K562 (cell line): ENCODE measurements at regions not wholly inside any gene's neighbourhood (a gene's known extent, or its start where the extent isn't known, plus 50 kb on each side); places are given as distances from the start of the nearest gene placed in this dataset.

Source experiments
- ATAC-seq: fragments of 200-7000 bp; cut with Tn5 transposase; 3 replicates; pipeline ENCODE4 v1.9.1; 2020; ENCODE audit warnings: moderate library complexity
- BruUV-seq: library from RNA; stranded (reverse); fragments of 400-500 nt; replicated peaks from 2 replicates; lab custom pipeline; 2021; lab: Mats Ljungman, UMichigan
- CTCF ChIA-PET: fragments of 300-600 bp; formaldehyde crosslinking; extraction: SDS; loops from one replicate; lab custom pipeline; 2021; ENCODE audit warnings: low intra/inter-chr PET ratio; lab: Yijun Ruan, JAX
- POLR2A ChIA-PET: fragments of 300-600, 350-650 bp; sonication (Branson Sonifier 250); formaldehyde crosslinking; extraction: SDS; loops from one replicate; lab custom pipeline; 2021; ENCODE audit warnings: antibody characterized with exemption, inconsistent platforms; lab: Yijun Ruan, JAX
- DNase-seq, 4 experiments: peaks; one replicate each; pipeline versions ENCODE4 v3.0.0 to v3.0.0-alpha.2; 2011 to 2018; ENCODE audit warnings: low spot score in 3 of 4, mixed read lengths in 3 of 4; ENCODE audit errors: extremely low read depth in 1 of 4
- FAIRE-seq: peaks from 2 replicates; lab custom pipeline; 2011; peaks lifted over from hg19 to GRCh38; lab: Jason Lieb, UNC
- H2AFZ ChIP-seq: 2 replicates; pipeline ENCODE4 v1.6.0; 2011; ENCODE audit warnings: low read depth, low read length, control low read depth, inconsistent platforms
- H3K27ac ChIP-seq: fragments of 200-600 bp; 3 replicates; pipeline ENCODE4 v1.8.0; 2011; ENCODE audit warnings: low read depth, mild to moderate bottlenecking, control low read depth, inconsistent platforms, low read length, moderate library complexity, mixed read lengths; ENCODE audit errors: extremely low read depth
- H3K27me3 ChIP-seq, 2 experiments: fragments of 300-600 bp in 1 of 2; 2 replicates in 1 of 2; 3 replicates in 1 of 2; pipeline versions ENCODE4 v1.6.0 to v1.8.0; 2011; ENCODE audit warnings: inconsistent platforms in 2 of 2, low read length in 2 of 2, mild to moderate bottlenecking in 1 of 2, mixed read lengths in 1 of 2, moderate library complexity in 1 of 2; ENCODE audit not compliant: control insufficient read depth in 2 of 2, insufficient read depth in 2 of 2
- H3K36me3 ChIP-seq: fragments of 300-600 bp; 3 replicates; pipeline ENCODE4 v1.8.0; 2011; ENCODE audit warnings: mild to moderate bottlenecking, low read length, inconsistent platforms; ENCODE audit not compliant: control insufficient read depth, insufficient read depth
- H3K4me1 ChIP-seq, 2 experiments: fragments of 200-600 bp in 1 of 2; replicated peaks in 1 of 2; 2 replicates in 1 of 2; 3 replicates in 1 of 2; pipeline versions ENCODE4 v1.5.1 to v1.8.0; 2011; ENCODE audit warnings: inconsistent platforms in 2 of 2, low read length in 2 of 2, mild to moderate bottlenecking in 1 of 2, mixed read lengths in 1 of 2, moderate library complexity in 1 of 2; ENCODE audit not compliant: control insufficient read depth in 2 of 2, insufficient read depth in 2 of 2
- H3K4me2 ChIP-seq: 2 replicates; pipeline ENCODE4 v1.6.1; 2011; ENCODE audit warnings: low read length, control low read depth, inconsistent platforms, mixed read lengths; ENCODE audit not compliant: insufficient read depth
- H3K4me3 ChIP-seq: fragments of 200-600 bp; sonication (generic), shearing (Covaris generic); 2 replicates; pipeline ENCODE4 v1.5.1; 2016; ENCODE audit warnings: control low read depth, inconsistent platforms
- H3K79me2 ChIP-seq: fragments of 200-600 bp; 3 replicates; pipeline ENCODE4 v1.8.0; 2011; ENCODE audit warnings: low read length, inconsistent platforms; ENCODE audit not compliant: control insufficient read depth, insufficient read depth
- H3K9ac ChIP-seq, 2 experiments: 2 replicates each; pipeline versions ENCODE4 v1.6.0 to v1.6.1; 2011; ENCODE audit warnings: low read depth in 2 of 2, low read length in 2 of 2, control low read depth in 1 of 2, inconsistent platforms in 1 of 2, mild to moderate bottlenecking in 1 of 2, mixed read lengths in 1 of 2; ENCODE audit not compliant: insufficient read depth in 1 of 2
- H3K9me1 ChIP-seq: one replicate; pipeline ENCODE4 v1.6.0; 2011; ENCODE audit warnings: inconsistent platforms, mild to moderate bottlenecking, low read length, moderate library complexity; ENCODE audit not compliant: control insufficient read depth, insufficient read depth
- H3K9me3 ChIP-seq: replicated peaks from 2 replicates; pipeline ENCODE4 v1.5.1; 2011; ENCODE audit warnings: low read depth, low read length, inconsistent platforms; ENCODE audit not compliant: control insufficient read depth, insufficient read depth
- H4K20me1 ChIP-seq: replicated peaks from 2 replicates; pipeline ENCODE4 v1.6.1; 2011; ENCODE audit warnings: low read length, inconsistent platforms, mixed read lengths; ENCODE audit not compliant: control insufficient read depth, insufficient read depth
- ARNT ChIP-seq, 2 experiments: fragments of 450-650 bp; IDR thresholded peaks; 2 replicates each; pipeline ENCODE4 v1.6.1; 2016; ENCODE audit warnings: mild to moderate bottlenecking in 1 of 2
- FOXK1 ChIP-seq: sonication (generic); formaldehyde crosslinking; IDR thresholded peaks from 2 replicates; pipeline ENCODE4 v1.8.0; 2022; ENCODE audit warnings: missing genetic modification reagents, mild to moderate bottlenecking, borderline replicate concordance
- MCM5 ChIP-seq: fragments of 450-650 bp; IDR thresholded peaks from 2 replicates; pipeline ENCODE4 v1.6.1; 2016; ENCODE audit warnings: low read depth
- OTX1 ChIP-seq: fragments of 450-650 bp; formaldehyde crosslinking; IDR thresholded peaks from 2 replicates; pipeline ENCODE4 v1.4.0; 2022; ENCODE audit warnings: mild to moderate bottlenecking
- PRDM10 ChIP-seq: fragments of 450-650 bp; IDR thresholded peaks from 2 replicates; pipeline ENCODE4 v1.6.1; 2018; ENCODE audit not compliant: partially characterized antibody
- PREB ChIP-seq: sonication (generic); formaldehyde crosslinking; IDR thresholded peaks from 2 replicates; pipeline ENCODE4 v1.8.1; 2023; ENCODE audit warnings: mild to moderate bottlenecking, missing genetic modification reagents
- SAFB ChIP-seq: fragments of 200-400 bp; formaldehyde crosslinking; IDR thresholded peaks from 2 replicates; pipeline ENCODE4 v1.6.1; 2017; ENCODE audit warnings: low read depth, low read length, borderline replicate concordance
- THAP7 ChIP-seq: fragments of 250-450 bp; sonication (Bioruptor Pico); IDR thresholded peaks from 2 replicates; pipeline ENCODE4 v1.5.0; 2021
- ZEB2 ChIP-seq: fragments of 450-650 bp; IDR thresholded peaks from 2 replicates; pipeline ENCODE4 v1.6.1; 2016
- ZNF212 ChIP-seq: fragments of 450-650 bp; formaldehyde crosslinking; IDR thresholded peaks from 2 replicates; pipeline ENCODE4 v1.4.0; 2020; ENCODE audit warnings: mild to moderate bottlenecking
- WGBS: fragments of 100-300 bp; shearing (Covaris generic); methylation state at CpG from one replicate; pipeline ENCODE4 v1.1.6; 2016; ENCODE audit warnings: low coverage, mixed read lengths; ENCODE audit not compliant: insufficient coverage; ENCODE audit errors: missing lambda C conversion rate; 5-methylcytosine and 5-hydroxymethylcytosine counted together
- in situ Hi-C: fragments of 300-500 bp; cut with MboI; formaldehyde crosslinking; loops from 4 replicates; pipeline ENCODE4 v1.15.0; 2018; ENCODE audit warnings: inconsistent platforms, mixed read lengths
- intact Hi-C: fragments of 100-400 bp; cut with micrococcal nuclease; formaldehyde crosslinking; loops from 2 replicates; pipeline ENCODE4 v1.14.2; 2022

DNA sequence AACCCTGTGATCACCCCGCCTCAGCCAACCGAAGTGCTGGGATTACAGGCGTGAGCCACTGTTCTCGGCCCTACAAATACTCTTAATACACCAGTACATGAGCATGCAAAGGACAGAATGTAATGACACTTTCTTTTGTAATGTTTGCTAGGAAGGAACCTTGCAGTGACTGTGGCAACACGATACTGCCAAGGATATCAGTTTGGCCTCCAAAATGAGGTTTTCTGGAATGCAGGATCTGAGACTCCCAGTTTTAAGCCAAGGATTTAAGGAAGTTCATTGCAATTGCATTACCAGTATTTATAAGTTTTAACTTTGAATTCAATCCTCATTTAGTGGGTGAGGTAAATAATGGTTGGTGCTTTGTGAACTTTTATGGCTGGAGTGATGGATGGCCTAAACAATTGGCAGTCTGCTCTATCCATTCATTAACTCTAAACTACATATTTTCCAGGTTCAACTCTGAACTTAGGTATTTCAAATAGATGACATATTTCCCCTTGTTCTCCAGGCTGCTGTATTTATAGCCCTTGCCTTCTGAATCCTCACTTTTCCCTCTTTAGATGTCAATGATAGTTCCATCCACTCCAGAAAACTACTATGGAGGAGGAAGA, 330.3 kb downstream of the C11orf87 start:
- WGBS: 16% methylated on average over 5 of the region's 5 CpGs
- H3K4me1 ChIP-seq: peaks cover 0 to 3% of the 10 kb centered on the region in 2 experiments; a peak in 2 of 5 replicates
- no peak overlapping the region for H3K9ac ChIP-seq
- no peak for TF ChIP-seq OTX1 (CRISPR knock-in tag)
- TF ChIP-seq PRDM10: no peak
- no peak for TF ChIP-seq ZNF212 (CRISPR knock-in tag)
- no peak for TF ChIP-seq ZEB2
- TF ChIP-seq SAFB: no peak
- TF ChIP-seq MCM5: no peak
- no peak for TF ChIP-seq PREB
- no peak for TF ChIP-seq FOXK1 (CRISPR knock-in tag)
- no peak for TF ChIP-seq ARNT (IDR thresholded peaks at IDR 0.05)
- no peak for TF ChIP-seq THAP7 (CRISPR knock-in tag)
- TF ChIP-seq, all 486 proteins: peak for 0
- H3K36me3 ChIP-seq: no peaks in the 10 kb centered on the region
- no TSS peak for BruUV-seq
- no peak for FAIRE-seq
- no peaks in the 10 kb centered on the region for H4K20me1 ChIP-seq
- no peaks in the 10 kb centered on the region for H3K27me3 ChIP-seq
- ChIA-PET CTCF (no interaction called here), POLR2A (no interaction called here)
- ATAC-seq: no peak
- no peaks in the 10 kb centered on the region for H3K79me2 ChIP-seq
- H3K9me3 ChIP-seq: no peaks in the 10 kb centered on the region
- intact Hi-C loops (no loop called here), in situ Hi-C loops (no loop called here)
- no peak overlapping the region for H3K4me2 ChIP-seq
- H3K4me3 ChIP-seq: no peak overlapping the region
- H2AFZ ChIP-seq: no peak overlapping the region
- H3K27ac ChIP-seq: no peak overlapping the region
- DNase-seq: no peak
- H3K9me1 ChIP-seq: no peaks in the 10 kb centered on the region
